ENCODE measurements at regions not wholly inside any gene's neighbourhood (a gene's known extent, or its start where the extent isn't known, plus 50 kb on each side); places are given as distances from the start of the nearest gene placed in this dataset.

DNA sequence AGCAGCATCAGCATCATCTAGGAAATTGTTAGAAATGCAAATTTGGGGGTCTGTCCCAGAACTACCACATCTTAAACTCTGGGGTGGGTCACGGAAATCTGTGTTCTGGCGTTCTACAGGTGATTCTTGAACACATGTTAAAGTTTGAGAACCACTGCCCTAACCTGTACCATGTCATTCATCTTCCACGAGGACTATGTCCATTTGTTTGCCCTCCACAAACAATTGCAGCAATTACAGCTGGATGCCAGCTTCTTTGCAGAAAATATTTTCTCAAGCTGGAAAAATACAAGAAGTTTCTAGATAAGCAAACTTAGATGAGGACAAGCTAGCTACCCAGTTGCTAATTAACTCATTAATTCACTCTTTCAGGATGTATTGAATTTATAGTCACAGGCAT is 54.1 kb downstream of the MAFB start:
- H3K4me1 Mint-ChIP-seq (ENCODE audit: low read depth), result no peaks in the 10 kb centered on the region
- CTCF ChIA-PET, result interaction anchor here (0.6 kb wide), 1 partner anchor 73 kb away, joined by 3 read pairs; no protein-coding TSS in a partner anchor
- peaks cover 3% of the 10 kb centered on the region for H3K27me3 Mint-ChIP-seq
- no peak overlapping the region for H3K27ac Mint-ChIP-seq
- no peak for ATAC-seq
- H3K4me3 Mint-ChIP-seq, result no peak overlapping the region
- DNase-seq, result no peak
- TF ChIP-seq, protein P1, sequence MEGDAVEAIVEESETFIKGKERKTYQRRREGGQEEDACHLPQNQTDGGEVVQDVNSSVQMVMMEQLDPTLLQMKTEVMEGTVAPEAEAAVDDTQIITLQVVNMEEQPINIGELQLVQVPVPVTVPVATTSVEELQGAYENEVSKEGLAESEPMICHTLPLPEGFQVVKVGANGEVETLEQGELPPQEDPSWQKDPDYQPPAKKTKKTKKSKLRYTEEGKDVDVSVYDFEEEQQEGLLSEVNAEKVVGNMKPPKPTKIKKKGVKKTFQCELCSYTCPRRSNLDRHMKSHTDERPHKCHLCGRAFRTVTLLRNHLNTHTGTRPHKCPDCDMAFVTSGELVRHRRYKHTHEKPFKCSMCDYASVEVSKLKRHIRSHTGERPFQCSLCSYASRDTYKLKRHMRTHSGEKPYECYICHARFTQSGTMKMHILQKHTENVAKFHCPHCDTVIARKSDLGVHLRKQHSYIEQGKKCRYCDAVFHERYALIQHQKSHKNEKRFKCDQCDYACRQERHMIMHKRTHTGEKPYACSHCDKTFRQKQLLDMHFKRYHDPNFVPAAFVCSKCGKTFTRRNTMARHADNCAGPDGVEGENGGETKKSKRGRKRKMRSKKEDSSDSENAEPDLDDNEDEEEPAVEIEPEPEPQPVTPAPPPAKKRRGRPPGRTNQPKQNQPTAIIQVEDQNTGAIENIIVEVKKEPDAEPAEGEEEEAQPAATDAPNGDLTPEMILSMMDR (IDR thresholded peaks at IDR 0.05), result no peak
- H3K9me3 Mint-ChIP-seq, result no peaks in the 10 kb centered on the region
- intact Hi-C loops (cut with micrococcal nuclease), result no loop called here
- POLR2A ChIA-PET, result no interaction called here
- H3K36me3 Mint-ChIP-seq (ENCODE audit: low read depth), result no peaks in the 10 kb centered on the region

DNA sequence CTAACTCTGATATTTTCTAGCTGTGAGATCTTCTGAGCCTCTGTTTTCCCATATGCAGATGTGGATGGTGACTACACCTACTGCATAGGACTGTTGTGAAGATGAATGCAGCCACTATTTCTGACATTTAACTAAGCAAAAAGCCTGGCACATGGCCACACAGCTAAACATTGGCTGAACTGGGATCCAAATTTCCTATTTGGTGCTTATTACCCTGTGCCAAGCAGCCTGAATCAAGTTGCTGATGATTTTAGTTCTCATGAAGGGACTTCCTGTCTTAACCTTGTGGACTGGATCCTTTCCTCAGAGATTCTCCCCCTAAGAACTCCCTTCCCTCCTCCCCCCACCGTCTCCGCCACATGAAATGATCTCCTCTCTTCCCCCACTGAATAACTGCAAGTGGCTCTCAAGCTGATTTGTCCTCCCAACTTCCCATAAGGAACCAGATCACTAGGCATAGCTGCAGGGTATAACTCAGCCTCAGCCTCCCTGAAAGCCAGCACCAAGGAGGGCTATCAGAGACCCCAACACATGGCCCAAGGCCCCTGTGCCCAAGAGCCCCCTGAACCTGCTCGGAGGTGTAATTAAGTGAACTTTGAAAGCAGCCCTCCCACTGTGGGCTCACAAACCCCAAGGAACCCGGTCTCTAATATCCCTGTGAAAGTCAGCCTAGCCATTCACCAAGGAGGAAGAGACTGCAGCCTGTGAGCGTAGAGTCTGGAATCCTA is 55.7 kb downstream of the MAFB start:
- Mint-ChIP-seq H3K4me3 (no peak overlapping the region), H3K27ac (no peak overlapping the region), H3K27me3 (peaks cover 2% of the 10 kb centered on the region), H3K4me1 (ENCODE audit: low read depth) (no peaks in the 10 kb centered on the region), H3K36me3 (ENCODE audit: low read depth) (no peaks in the 10 kb centered on the region), H3K9me3 (no peaks in the 10 kb centered on the region)
- POLR2A ChIA-PET, result no interaction called here
- TF ChIP-seq, protein P1 (IDR thresholded peaks at IDR 0.05), result no peak
- DNase-seq (no peak), ATAC-seq (no peak)
- CTCF ChIA-PET, result no interaction called here
- intact Hi-C loops (cut with micrococcal nuclease), result no loop called here

DNA sequence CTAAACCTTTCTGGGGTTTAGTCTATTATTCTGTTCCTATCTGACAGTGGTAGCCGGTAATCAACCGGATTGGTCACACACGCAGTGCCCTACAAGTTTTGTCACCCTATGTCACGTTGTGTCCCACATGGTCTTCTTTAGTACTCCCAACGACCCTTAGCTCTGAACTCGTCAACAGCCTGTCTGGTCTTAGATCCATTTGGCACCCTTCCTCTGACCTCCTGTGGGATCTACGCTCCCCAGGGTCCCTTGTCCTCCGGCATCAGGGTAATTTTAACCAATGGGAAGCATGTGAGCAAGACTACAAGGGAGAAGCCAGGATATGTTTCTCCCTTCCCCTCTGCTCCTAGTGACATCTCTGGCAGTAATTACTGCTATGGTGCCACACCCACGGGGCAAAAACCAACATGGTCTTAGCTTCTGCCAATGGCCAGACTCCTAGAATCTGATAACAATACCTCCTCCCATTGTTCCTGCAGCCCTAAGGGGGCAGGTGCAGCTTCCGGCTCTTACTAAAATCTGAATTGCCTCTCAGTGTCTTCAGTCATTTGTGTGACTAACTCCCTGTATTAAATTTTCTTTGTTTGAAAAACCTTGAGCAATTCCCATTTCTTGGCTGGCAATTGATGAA is 56.6 kb downstream of the MAFB start:
- no peak for ATAC-seq

DNA sequence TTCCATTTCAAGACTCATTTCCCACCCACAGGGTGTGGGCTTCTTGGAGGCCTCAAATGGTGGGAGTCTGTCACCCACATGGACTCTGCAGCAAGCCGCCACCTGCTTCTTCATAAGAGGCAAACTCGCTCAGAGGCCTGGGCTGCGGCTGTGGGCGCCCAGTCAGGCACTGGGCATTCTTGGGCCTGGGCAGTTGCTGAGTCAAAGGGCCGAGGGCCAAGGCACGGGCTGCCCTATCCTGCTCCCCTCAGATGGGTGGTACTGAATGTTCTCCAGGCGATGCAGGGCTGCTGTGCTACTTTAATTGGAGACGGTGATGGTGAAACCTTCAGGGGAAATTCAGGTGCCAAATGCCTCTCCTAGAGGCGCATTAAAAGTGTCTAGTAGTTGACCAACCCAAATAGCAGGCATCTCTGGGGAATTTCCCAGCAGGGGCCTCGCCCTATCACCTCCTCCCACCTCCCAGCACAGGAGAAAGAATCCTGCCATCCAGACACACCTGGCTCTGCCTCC is 57.9 kb downstream of the MAFB start:
- peaks cover 3% of the 10 kb centered on the region for H3K9me3 Mint-ChIP-seq
- POLR2A ChIA-PET, result no interaction called here

More for the DNA sequence above, 56.6 kb downstream of the MAFB start:
- DNase-seq, result no peak
- no peaks in the 10 kb centered on the region for H3K4me1 Mint-ChIP-seq (ENCODE audit: low read depth)
- intact Hi-C loops (cut with micrococcal nuclease), result no loop called here
- no peaks in the 10 kb centered on the region for H3K9me3 Mint-ChIP-seq
- H3K27ac Mint-ChIP-seq, result no peak overlapping the region
- ChIA-PET CTCF (no interaction called here), POLR2A (no interaction called here)
- H3K36me3 Mint-ChIP-seq (ENCODE audit: low read depth), result no peaks in the 10 kb centered on the region
- TF ChIP-seq, protein P1 (IDR thresholded peaks at IDR 0.05), result no peak
- peaks cover 2% of the 10 kb centered on the region for H3K27me3 Mint-ChIP-seq
- no peak overlapping the region for H3K4me3 Mint-ChIP-seq

DNA sequence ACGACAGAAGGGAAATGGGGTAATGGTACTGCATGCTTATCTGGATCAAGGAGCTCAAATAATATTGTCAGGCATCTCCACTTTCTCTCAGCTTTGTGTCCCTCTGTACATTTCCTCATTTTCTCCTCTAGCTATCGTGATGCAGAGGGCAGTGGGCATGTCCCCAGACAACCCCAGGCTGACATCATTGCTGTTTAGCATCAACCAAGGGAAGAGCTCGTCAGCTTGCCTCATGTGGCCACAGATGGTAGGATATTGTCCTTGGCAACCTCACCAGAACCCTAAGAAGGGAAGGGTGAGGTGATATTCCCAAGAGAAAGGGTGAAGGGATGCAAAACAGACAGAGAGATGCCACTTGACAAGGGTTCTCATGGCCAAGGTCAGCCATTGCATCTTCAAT is 58.3 kb downstream of the MAFB start:
- Mint-ChIP-seq H3K36me3 (ENCODE audit: low read depth) (no peaks in the 10 kb centered on the region), H3K4me1 (ENCODE audit: low read depth) (no peaks in the 10 kb centered on the region), H3K27ac (no peak overlapping the region), H3K27me3 (peaks cover 2% of the 10 kb centered on the region), H3K4me3 (no peak overlapping the region), H3K9me3 (peaks cover 5% of the 10 kb centered on the region)
- ATAC-seq, result no peak
- no peak for DNase-seq
- ChIA-PET CTCF (no interaction called here), POLR2A (no interaction called here)
- intact Hi-C loops (cut with micrococcal nuclease), result no loop called here
- TF ChIP-seq, protein P1 (IDR thresholded peaks at IDR 0.05), result no peak

More for the DNA sequence above, 57.9 kb downstream of the MAFB start:
- no peaks in the 10 kb centered on the region for H3K4me1 Mint-ChIP-seq (ENCODE audit: low read depth)
- CTCF ChIA-PET, result no interaction called here
- TF ChIP-seq, protein P1 (IDR thresholded peaks at IDR 0.05), result no peak
- H3K27ac Mint-ChIP-seq, result no peak overlapping the region
- no peaks in the 10 kb centered on the region for H3K36me3 Mint-ChIP-seq (ENCODE audit: low read depth)
- no peak for DNase-seq
- H3K27me3 Mint-ChIP-seq, result peaks cover 2% of the 10 kb centered on the region
- ATAC-seq, result no peak
- no peak overlapping the region for H3K4me3 Mint-ChIP-seq
- intact Hi-C loops (cut with micrococcal nuclease), result no loop called here

Data from activated CD8-positive, alpha-beta T cell treated with anti-CD3 and anti-CD28 coated beads for 36 hours (primary cell).